ENCODE measurements at regions not wholly inside any gene's neighbourhood (a gene's known extent, or its start where the extent isn't known, plus 50 kb on each side); places are given as distances from the start of the nearest gene placed in this dataset.

- TF ChIP-seq POLR2A (IDR thresholded peaks at IDR 0.05) (no peak), CTCF (IDR thresholded peaks at IDR 0.05) (no peak)
- no peaks in the 10 kb centered on the region for H3K36me3 ChIP-seq
Measured at GRCh38 chr3:25854635-25855034, 64.7 kb downstream of the OXSM start.

GRCh38 chr3:25855266-25855784 lies 65.4 kb downstream of the OXSM start:
- no peak for TF ChIP-seq CTCF (IDR thresholded peaks at IDR 0.05)
- no peak for TF ChIP-seq POLR2A (IDR thresholded peaks at IDR 0.05)
- DNase-seq, result no peak
- no peaks in the 10 kb centered on the region for H3K27me3 ChIP-seq
- H3K4me3 ChIP-seq, result no peak overlapping the region
- H3K36me3 ChIP-seq, result no peaks in the 10 kb centered on the region
- H3K27ac ChIP-seq, result no peak overlapping the region
- H3K4me1 ChIP-seq, result no peaks in the 10 kb centered on the region
- H3K9me3 ChIP-seq, result no peaks in the 10 kb centered on the region

More at GRCh38 chr3:25854635-25855034, 64.7 kb downstream of the OXSM start:
- Histone ChIP-seq H3K4me3 (no peak overlapping the region), H3K4me1 (no peaks in the 10 kb centered on the region), H3K27ac (no peak overlapping the region), H3K27me3 (no peaks in the 10 kb centered on the region), H3K9me3 (no peaks in the 10 kb centered on the region)
- no peak for DNase-seq

GRCh38 chr3:25856902-25857518 lies 67.1 kb downstream of the OXSM start:
- peak in 1 of 3 donors; percentile 48 for DNase-seq
- Histone ChIP-seq H3K4me3 (no peak overlapping the region), H3K4me1 (no peaks in the 10 kb centered on the region), H3K27ac (no peak overlapping the region), H3K27me3 (no peaks in the 10 kb centered on the region), H3K9me3 (no peaks in the 10 kb centered on the region), H3K36me3 (no peaks in the 10 kb centered on the region)
- TF ChIP-seq CTCF (IDR thresholded peaks at IDR 0.05) (peak; percentile 30 to 74 (median 70)), POLR2A (IDR thresholded peaks at IDR 0.05) (no peak)

GRCh38 chr3:25861566-25861965 lies 71.7 kb downstream of the OXSM start:
- H3K27me3 ChIP-seq, result no peaks in the 10 kb centered on the region
- H3K27ac ChIP-seq, result no peak overlapping the region
- DNase-seq, result no peak
- TF ChIP-seq POLR2A (IDR thresholded peaks at IDR 0.05), result no peak
- TF ChIP-seq CTCF (IDR thresholded peaks at IDR 0.05), result no peak
- H3K4me1 ChIP-seq, result no peaks in the 10 kb centered on the region
- H3K36me3 ChIP-seq, result no peaks in the 10 kb centered on the region
- no peak overlapping the region for H3K4me3 ChIP-seq
- no peaks in the 10 kb centered on the region for H3K9me3 ChIP-seq

GRCh38 chr3:25863011-25863415 lies 73.1 kb downstream of the OXSM start:
- no peak overlapping the region for H3K27ac ChIP-seq
- TF ChIP-seq POLR2A (IDR thresholded peaks at IDR 0.05), result no peak
- TF ChIP-seq CTCF (IDR thresholded peaks at IDR 0.05), result no peak
- no peaks in the 10 kb centered on the region for H3K27me3 ChIP-seq
- no peak for DNase-seq
- no peak overlapping the region for H3K4me3 ChIP-seq
- no peaks in the 10 kb centered on the region for H3K9me3 ChIP-seq
- no peaks in the 10 kb centered on the region for H3K4me1 ChIP-seq
- H3K36me3 ChIP-seq, result no peaks in the 10 kb centered on the region
